HG02938 (cell line): ENCODE measurements at regions not wholly inside any gene's neighbourhood (a gene's known extent, or its start where the extent isn't known, plus 50 kb on each side); places are given as distances from the start of the nearest gene placed in this dataset.

Source experiments
- ATAC-seq: cut with Tn5 transposase; IDR thresholded peaks from one replicate; pipeline ENCODE4 v1.9.1; 2021; ENCODE audit warnings: mild to moderate bottlenecking, moderate library complexity; ENCODE audit not compliant: unreplicated experiment

DNA sequence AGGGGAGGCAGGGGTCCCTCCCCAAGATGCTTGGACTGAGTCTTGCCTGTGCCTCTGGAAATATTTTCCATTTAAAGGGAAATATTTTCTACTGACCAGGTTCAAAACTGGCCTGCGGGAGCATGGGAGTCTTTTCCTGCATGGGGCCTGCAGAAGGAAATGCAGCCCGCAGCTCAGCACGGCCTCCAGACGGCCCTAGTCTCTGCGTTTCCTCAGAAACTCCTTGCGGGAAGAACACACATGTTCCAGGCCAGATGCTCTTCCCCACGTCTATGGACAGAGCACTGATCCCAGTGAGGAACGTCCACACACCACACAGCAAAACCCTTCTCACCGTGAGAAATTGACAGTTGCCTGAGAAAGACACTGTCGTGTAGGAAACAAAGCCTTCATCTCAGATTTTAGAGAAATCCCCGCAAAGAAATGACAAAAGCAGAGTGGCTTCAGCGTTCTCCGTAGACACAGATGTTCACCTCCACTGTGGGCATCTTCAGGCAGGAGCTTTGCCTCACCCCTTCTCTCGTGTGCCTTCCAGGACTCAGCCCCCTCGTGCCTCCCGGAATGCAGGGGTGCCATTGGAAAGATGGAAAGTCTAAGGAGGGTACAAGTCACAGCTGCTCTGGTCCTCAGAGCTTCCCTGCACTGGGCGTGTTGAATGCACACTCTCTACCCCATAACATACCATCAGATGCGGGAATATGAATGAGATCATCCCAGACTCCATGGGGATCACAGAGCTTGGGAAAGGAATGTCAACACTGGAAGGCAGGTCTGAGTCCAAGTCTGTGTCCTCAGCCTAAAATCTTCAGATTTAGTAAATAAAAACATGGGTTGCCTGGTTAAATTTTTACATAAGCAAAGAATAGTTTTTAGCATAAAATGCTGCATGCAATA, 438.7 kb upstream of the SALL3 start:
- no peak for ATAC-seq

GRCh38 chr18:78542204-78542603, 437.4 kb upstream of the SALL3 start:
- ATAC-seq: no peak

- no peak for ATAC-seq
Observed at GRCh38 chr18:78543201-78543725, 436.4 kb upstream of the SALL3 start.

DNA sequence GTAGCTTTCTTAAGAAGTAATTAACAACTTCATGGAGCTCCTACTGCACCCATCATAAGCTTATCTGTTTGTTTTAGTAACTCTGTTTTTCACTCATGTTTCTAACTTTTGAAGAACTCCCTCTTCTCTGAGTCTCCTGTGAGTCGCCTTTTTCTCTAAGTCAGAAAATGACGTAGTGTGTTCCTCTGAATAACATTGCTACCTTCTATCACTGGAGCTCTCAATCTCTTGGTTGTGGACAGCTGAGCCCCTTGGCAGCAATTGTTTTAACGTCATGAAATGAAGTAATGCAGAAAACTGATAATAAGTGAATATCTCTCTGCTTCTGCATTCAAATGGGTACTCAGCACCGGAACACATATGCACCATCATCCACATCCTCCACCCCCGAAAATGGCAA, 433.3 kb upstream of the SALL3 start:
- ATAC-seq: no peak

- ATAC-seq: no peak
Observed at GRCh38 chr18:78547817-78548216, 431.8 kb upstream of the SALL3 start.

- no peak for ATAC-seq
Observed at GRCh38 chr18:78548261-78549058, 431.2 kb upstream of the SALL3 start.

DNA sequence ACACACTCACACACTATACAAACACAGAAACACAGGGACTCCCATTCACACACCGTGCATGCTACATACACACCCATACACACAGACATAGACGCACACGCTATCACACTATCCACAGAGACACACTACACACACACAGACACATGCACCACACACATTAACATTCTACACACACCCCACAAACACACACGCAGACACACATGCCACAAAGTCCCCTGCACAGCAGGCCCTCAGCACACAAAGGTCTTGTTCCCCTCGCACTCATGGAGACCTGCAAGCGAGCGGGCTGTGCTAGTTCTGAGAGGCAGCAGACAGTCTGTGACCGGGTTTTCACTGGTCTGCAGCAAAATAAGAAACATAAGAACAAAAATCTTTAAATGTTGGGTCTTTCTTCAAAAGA, 429.6 kb upstream of the SALL3 start:
- no peak for ATAC-seq

DNA sequence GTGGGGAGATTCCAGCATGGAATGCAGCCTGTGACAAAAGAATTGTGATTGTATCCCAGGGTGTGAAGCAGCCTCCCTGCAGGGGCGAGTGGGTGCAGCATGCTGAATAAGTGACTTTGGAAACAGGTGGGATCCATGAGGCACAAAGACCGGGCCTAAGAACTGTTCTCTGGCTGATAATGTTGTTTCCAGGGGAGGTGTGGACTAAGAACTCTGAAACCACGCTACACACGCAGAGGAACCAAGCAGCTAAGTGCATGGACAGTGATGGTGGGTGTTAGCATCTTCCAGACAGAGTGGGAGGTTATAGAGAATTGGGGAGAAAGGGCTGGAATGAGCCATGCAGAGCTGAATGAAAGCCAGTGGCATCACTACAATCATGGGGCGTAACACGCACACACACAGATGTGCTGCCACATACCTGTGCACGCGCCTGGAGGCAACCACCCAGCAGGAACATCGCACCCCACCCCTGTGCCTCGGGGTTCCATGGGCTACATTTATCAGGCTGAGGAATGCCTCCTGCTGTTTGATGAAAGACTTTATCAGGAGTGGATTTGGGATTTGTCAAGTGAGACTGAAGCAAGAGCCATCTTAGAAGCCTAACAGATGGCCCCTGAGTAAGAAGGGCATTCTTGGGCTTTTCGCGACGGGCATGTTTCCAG, 424.5 kb upstream of the SALL3 start:
- ATAC-seq: no peak

DNA sequence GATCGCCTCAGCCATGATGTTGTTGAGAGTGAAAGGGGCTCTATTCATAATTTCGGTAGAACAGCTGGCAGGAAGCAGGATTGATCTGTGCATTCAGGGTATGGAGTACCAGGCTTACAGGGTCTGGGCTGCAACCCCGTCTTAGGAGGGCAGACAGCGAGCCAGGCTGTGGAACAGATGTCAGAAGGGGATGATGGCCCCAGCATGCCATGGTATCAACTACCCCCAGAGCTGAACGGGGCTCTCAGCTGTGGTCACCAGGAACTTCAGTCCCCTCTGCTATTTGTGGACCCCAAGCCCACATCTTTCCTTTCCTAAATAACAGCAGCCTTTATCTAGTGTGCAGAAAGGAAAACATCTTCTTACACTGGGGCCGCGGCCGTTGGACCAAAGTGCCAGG, 422.2 kb upstream of the SALL3 start:
- no peak for ATAC-seq

GRCh38 chr18:78558101-78558810, 421.4 kb upstream of the SALL3 start:
- ATAC-seq: no peak

- ATAC-seq: no peak
Observed at GRCh38 chr18:78558948-78559347, 420.7 kb upstream of the SALL3 start.

DNA sequence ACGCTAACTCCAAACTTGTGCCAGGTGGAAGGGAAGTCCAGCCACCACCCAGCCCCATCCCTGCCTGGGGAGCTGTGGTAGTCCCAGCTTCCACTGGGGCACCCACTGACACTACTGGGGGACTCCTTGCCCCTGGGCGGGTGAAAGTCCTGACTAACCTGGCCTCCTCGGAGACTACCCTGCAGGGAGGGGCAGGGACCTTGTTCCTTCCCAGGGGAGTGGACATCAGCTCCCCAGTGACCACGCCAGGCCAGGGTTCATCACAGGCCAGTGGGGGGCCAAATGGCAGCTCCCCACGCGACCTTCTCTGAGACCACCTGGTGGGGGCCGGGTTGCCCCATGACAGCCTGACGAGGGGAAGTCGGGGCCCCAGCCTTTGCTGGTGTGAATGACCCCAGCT, 420.0 kb upstream of the SALL3 start:
- no peak for ATAC-seq

DNA sequence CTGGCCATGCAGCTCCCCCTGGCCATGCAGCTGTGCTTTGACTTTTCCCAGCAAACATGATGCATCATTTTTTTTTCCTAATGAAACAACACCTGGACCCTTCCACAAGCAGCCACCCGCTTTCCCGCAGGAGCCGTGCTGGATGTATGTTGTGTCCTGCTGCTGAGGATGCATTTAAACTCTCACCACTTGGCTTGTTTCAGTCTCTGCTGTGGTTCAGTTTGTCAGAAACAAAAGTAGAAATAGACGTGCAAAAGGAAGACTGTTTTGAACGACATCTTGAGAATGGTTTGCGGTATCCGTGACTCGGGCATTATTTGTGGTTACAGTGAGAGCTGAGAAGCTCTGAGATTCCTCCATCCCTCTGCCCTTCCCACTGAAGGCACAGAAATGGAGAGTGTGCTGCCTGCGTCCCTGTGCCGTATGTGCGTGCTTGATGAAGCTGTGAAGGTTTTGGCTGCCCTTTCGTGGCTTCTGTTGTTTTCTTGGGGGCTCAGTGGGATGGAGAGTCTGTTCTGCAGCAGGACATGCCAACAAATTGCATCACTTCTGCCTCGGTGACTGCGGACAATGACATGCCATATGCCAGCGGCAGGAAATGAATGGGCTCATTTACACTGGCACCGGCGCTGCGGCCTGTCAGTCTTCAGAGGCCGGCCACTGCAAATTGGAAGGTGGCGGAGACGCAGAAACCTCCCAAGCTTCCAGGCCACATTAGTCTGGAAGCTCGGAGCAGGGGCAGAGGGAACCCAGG, 417.7 kb upstream of the SALL3 start:
- no peak for ATAC-seq

- no peak for ATAC-seq
Observed at GRCh38 chr18:78562531-78562961, 417.1 kb upstream of the SALL3 start.

GRCh38 chr18:78563110-78563509, 416.5 kb upstream of the SALL3 start:
- no peak for ATAC-seq

DNA sequence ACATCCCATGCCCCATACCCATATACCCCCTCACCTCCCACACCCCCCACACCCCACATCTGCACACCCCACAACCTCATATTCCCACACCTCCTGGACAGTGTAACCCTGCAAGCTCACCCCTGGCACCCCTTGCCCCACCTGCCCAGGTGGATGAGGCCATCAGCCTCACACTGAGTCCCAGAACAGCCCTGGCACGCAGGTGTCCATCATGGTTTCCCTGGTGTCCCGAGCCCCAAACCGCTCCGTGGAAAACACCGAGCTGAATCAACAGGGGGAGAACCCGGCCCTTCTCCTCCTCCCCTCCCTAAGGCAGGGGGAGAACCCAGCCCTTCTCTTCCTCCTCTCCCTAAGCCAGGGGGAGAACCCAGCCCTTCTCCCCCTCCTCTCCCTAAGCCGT, 415.6 kb upstream of the SALL3 start:
- ATAC-seq: no peak

DNA sequence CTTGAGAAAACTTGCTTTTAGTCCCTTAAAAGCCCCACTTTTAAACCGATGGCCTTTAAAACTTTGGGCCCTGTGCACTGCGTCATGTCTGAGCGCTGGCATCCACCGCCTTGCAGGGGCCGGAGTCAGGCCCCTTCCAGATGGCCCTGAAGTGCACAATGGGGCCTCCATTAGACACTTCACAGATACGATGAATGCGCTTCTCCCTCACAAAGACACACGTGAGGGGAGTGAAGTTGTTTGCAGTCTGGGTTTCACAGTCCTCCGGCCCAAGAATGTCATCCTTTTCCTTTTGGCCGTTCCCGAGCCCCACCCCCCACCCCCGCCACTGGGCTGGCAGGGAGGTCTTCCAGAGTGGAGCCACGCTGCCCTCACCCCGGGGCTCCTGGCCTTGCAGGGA, 415.1 kb upstream of the SALL3 start:
- no peak for ATAC-seq

DNA sequence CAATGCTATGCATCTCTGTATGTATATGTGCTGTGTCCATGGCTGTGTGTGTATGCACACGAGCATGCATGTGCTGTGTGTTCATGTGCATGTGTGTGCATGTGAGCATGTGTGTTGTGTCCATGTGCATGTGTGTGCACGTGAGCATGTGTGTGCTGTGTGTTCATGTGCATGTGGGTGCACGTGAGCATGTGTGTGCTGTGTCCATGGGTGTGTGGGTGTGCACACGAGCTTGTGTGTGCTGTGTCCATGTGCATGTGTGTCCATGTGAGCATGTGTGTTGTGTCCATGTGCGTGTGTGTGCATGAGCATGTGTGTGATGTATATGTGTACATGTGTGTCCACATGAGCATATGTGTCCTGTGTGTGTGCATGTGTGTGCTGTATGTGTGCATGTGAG, 414.4 kb upstream of the SALL3 start:
- ATAC-seq: no peak

DNA sequence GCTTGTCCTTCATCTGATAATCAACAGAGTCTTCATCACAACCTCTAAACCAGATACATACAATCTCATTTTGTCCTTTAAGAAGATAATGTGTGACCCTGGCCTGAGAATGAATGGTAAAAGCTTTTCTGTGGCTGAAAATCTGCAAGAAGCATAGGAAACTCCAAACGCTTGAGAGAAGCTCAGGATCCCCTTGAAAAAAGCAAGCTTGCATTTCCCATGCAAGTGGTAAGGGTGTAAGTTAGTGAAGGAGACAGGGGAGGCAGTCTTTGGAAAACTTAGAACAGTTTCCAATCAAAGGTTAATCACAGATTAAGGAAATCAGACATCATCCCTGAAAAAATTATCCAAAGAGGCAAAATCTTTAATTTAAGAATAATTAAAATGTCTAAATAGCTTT, 413.6 kb upstream of the SALL3 start:
- no peak for ATAC-seq

DNA sequence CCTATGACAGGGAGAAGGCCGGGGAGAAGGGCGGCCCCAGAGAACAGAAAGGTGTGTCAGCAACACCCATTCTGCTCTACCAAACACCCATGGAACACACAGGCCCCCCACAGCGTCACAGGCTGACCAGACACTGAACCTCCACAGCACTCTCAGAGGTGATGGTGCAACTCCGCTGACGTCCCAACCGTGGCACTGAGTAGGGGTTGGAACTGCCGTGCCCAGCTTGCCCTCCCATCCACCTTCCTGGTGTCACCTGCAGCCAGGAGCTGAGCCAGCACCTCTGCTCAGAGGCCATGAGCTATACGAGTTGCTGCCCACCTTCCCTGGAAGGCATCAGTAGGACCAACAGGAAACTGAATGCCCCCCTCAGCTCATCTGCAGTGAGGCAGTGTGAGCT, 412.9 kb upstream of the SALL3 start:
- ATAC-seq: no peak
